ENCODE measurements at regions not wholly inside any gene's neighbourhood (a gene's known extent, or its start where the extent isn't known, plus 50 kb on each side); places are given as distances from the start of the nearest gene placed in this dataset.

GRCh38 chr6:94535798-94536197 lies 1041.5 kb upstream of the MANEA start:
- TF ChIP-seq, protein P1, sequence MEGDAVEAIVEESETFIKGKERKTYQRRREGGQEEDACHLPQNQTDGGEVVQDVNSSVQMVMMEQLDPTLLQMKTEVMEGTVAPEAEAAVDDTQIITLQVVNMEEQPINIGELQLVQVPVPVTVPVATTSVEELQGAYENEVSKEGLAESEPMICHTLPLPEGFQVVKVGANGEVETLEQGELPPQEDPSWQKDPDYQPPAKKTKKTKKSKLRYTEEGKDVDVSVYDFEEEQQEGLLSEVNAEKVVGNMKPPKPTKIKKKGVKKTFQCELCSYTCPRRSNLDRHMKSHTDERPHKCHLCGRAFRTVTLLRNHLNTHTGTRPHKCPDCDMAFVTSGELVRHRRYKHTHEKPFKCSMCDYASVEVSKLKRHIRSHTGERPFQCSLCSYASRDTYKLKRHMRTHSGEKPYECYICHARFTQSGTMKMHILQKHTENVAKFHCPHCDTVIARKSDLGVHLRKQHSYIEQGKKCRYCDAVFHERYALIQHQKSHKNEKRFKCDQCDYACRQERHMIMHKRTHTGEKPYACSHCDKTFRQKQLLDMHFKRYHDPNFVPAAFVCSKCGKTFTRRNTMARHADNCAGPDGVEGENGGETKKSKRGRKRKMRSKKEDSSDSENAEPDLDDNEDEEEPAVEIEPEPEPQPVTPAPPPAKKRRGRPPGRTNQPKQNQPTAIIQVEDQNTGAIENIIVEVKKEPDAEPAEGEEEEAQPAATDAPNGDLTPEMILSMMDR (IDR thresholded peaks at IDR 0.05): no peak
- TF ChIP-seq POLR2A (IDR thresholded peaks at IDR 0.05): no peak

Measured in heart left ventricle (tissue), 13 donors.